ENCODE measurements at regions not wholly inside any gene's neighbourhood (a gene's known extent, or its start where the extent isn't known, plus 50 kb on each side); places are given as distances from the start of the nearest gene placed in this dataset.

GRCh38 chr2:216775043-216775453 lies 79.7 kb upstream of the IGFBP5 start:
- H3K9me2 ChIP-seq (ENCODE audit: insufficient read depth, low read length): no peaks in the 10 kb centered on the region
- H3K27me3 ChIP-seq (ENCODE audit: insufficient read depth, low read depth, low read length): no peaks in the 10 kb centered on the region
- no peaks in the 10 kb centered on the region for H3F3A ChIP-seq (ENCODE audit: insufficient read depth, low read length, poor library complexity, severe bottlenecking)
- H2AFZ ChIP-seq (ENCODE audit: low read depth, low read length): no peak overlapping the region
- no peak overlapping the region for H3K27ac ChIP-seq (ENCODE audit: low read length)
- H3K9ac ChIP-seq (ENCODE audit: low read length): no peak overlapping the region
- no peak for TF ChIP-seq MXI1 (conservative IDR thresholded peaks at IDR 0.05; ENCODE audit: poor library complexity, severe bottlenecking)
- no peak for TF ChIP-seq POLR2AphosphoS5 (IDR thresholded peaks at IDR 0.05)
- no peak for TF ChIP-seq RAD21 (conservative IDR thresholded peaks at IDR 0.05)
- TF ChIP-seq, protein P1, sequence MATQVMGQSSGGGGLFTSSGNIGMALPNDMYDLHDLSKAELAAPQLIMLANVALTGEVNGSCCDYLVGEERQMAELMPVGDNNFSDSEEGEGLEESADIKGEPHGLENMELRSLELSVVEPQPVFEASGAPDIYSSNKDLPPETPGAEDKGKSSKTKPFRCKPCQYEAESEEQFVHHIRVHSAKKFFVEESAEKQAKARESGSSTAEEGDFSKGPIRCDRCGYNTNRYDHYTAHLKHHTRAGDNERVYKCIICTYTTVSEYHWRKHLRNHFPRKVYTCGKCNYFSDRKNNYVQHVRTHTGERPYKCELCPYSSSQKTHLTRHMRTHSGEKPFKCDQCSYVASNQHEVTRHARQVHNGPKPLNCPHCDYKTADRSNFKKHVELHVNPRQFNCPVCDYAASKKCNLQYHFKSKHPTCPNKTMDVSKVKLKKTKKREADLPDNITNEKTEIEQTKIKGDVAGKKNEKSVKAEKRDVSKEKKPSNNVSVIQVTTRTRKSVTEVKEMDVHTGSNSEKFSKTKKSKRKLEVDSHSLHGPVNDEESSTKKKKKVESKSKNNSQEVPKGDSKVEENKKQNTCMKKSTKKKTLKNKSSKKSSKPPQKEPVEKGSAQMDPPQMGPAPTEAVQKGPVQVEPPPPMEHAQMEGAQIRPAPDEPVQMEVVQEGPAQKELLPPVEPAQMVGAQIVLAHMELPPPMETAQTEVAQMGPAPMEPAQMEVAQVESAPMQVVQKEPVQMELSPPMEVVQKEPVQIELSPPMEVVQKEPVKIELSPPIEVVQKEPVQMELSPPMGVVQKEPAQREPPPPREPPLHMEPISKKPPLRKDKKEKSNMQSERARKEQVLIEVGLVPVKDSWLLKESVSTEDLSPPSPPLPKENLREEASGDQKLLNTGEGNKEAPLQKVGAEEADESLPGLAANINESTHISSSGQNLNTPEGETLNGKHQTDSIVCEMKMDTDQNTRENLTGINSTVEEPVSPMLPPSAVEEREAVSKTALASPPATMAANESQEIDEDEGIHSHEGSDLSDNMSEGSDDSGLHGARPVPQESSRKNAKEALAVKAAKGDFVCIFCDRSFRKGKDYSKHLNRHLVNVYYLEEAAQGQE (IDR thresholded peaks at IDR 0.05; ENCODE audit: borderline replicate concordance): no peak
- no peak for TF ChIP-seq SMC3 (conservative IDR thresholded peaks at IDR 0.05; ENCODE audit: poor library complexity)
- TF ChIP-seq CTCF (IDR thresholded peaks at IDR 0.05; ENCODE audit: poor library complexity, severe bottlenecking): no peak
- TF ChIP-seq EP300 (conservative IDR thresholded peaks at IDR 0.05; ENCODE audit: poor library complexity, severe bottlenecking): no peak
- TF ChIP-seq EZH2 (IDR thresholded peaks at IDR 0.05; ENCODE audit: borderline replicate concordance, insufficient read depth, low read length, poor library complexity, severe bottlenecking): no peak
- no peak for TF ChIP-seq TAF1 (IDR thresholded peaks at IDR 0.05; ENCODE audit: low read depth)
- H3K4me2 ChIP-seq (ENCODE audit: low read length): no peak overlapping the region
- no peaks in the 10 kb centered on the region for H3K79me2 ChIP-seq (replicated peaks; ENCODE audit: insufficient read depth, low read length)
- H4K20me1 ChIP-seq (ENCODE audit: insufficient read depth): no peaks in the 10 kb centered on the region
- H3K4me3 ChIP-seq (ENCODE audit: low read length): no peak overlapping the region
- H3K36me3 ChIP-seq (ENCODE audit: insufficient read depth, low read length): no peaks in the 10 kb centered on the region
- no peaks in the 10 kb centered on the region for H3K9me3 ChIP-seq (ENCODE audit: low read length)

DNA sequence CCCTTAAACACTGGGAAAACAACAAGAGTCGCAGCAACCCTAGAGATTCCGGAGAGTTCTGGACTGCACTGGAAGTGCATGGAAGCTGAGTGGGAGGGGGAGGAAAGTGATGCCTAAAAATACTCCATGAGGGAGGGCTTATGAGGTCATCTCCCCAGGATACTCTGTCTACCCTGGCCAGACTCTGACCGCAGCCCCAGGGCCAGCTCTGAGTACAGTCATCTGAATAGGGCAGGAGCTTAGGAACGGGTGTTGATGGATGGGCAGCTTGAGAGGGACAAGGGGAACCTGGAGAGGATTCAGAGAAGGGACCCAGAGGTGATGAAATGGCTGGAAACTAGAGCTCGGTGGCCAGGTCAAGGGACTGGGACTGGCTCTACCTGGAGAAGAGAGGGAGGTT lies 79.3 kb upstream of the IGFBP5 start:
- TF ChIP-seq MXI1 (conservative IDR thresholded peaks at IDR 0.05; ENCODE audit: poor library complexity, severe bottlenecking): no peak
- TF ChIP-seq TAF1 (IDR thresholded peaks at IDR 0.05; ENCODE audit: low read depth): no peak
- no peak for TF ChIP-seq POLR2AphosphoS5 (IDR thresholded peaks at IDR 0.05)
- TF ChIP-seq CTCF (IDR thresholded peaks at IDR 0.05; ENCODE audit: poor library complexity, severe bottlenecking): no peak
- TF ChIP-seq RAD21 (conservative IDR thresholded peaks at IDR 0.05): no peak
- no peak for TF ChIP-seq SMC3 (conservative IDR thresholded peaks at IDR 0.05; ENCODE audit: poor library complexity)
- TF ChIP-seq, protein P1 (IDR thresholded peaks at IDR 0.05; ENCODE audit: borderline replicate concordance): no peak
- TF ChIP-seq EP300 (conservative IDR thresholded peaks at IDR 0.05; ENCODE audit: poor library complexity, severe bottlenecking): no peak
- no peak for TF ChIP-seq EZH2 (IDR thresholded peaks at IDR 0.05; ENCODE audit: borderline replicate concordance, insufficient read depth, low read length, poor library complexity, severe bottlenecking)
- H3K36me3 ChIP-seq (ENCODE audit: insufficient read depth, low read length): no peaks in the 10 kb centered on the region
- H3K27ac ChIP-seq (ENCODE audit: low read length): no peak overlapping the region
- no peak overlapping the region for H3K4me2 ChIP-seq (ENCODE audit: low read length)
- H3K27me3 ChIP-seq (ENCODE audit: insufficient read depth, low read depth, low read length): no peaks in the 10 kb centered on the region
- no peak overlapping the region for H3K9ac ChIP-seq (ENCODE audit: low read length)
- H4K20me1 ChIP-seq (ENCODE audit: insufficient read depth): no peaks in the 10 kb centered on the region
- no peak overlapping the region for H3K4me3 ChIP-seq (ENCODE audit: low read length)
- no peaks in the 10 kb centered on the region for H3K9me3 ChIP-seq (ENCODE audit: low read length)
- H2AFZ ChIP-seq (ENCODE audit: low read depth, low read length): no peak overlapping the region
- H3F3A ChIP-seq (ENCODE audit: insufficient read depth, low read length, poor library complexity, severe bottlenecking): no peaks in the 10 kb centered on the region
- no peaks in the 10 kb centered on the region for H3K9me2 ChIP-seq (ENCODE audit: insufficient read depth, low read length)
- no peaks in the 10 kb centered on the region for H3K79me2 ChIP-seq (replicated peaks; ENCODE audit: insufficient read depth, low read length)

Measured in neural cell (in vitro differentiated cells).